Naive thymus-derived CD4-positive, alpha-beta T cell (primary cell): ENCODE measurements at regions not wholly inside any gene's neighbourhood (a gene's known extent, or its start where the extent isn't known, plus 50 kb on each side); places are given as distances from the start of the nearest gene placed in this dataset.

Experiments used
- ATAC-seq: fragments of 150-1000 bp; cut with Tn5 transposase; 2 replicates; pipeline ENCODE4 v1.10.0; 2021; ENCODE audit warnings: mild to moderate bottlenecking, moderate library complexity
- CTCF ChIA-PET: fragments of 350-600 bp; sonication (Branson Sonifier 250); formaldehyde crosslinking; loops from one replicate; lab custom pipeline; 2021; ENCODE audit warnings: antibody characterized with exemption; lab: Charles Lee
- POLR2A ChIA-PET: fragments of 350-600 bp; sonication (Branson Sonifier 250); formaldehyde crosslinking; loops from one replicate; lab custom pipeline; 2021; ENCODE audit warnings: antibody characterized with exemption, inconsistent platforms; lab: Charles Lee
- DNase-seq, 9 donors: peaks; one replicate each; pipeline versions ENCODE4 v3.0.0 to v3.0.0-alpha.2; 2020 to 2022; ENCODE audit warnings: mixed read lengths in 1 of 9
- H3K27ac ChIP-seq: one replicate; pipeline ENCODE4 v1.7.0; 2013; ENCODE audit warnings: mild to moderate bottlenecking, low read depth, low read length, moderate library complexity
- H3K27me3 ChIP-seq, 2 donors: one replicate each; pipeline ENCODE4 v1.7.0; 2013; ENCODE audit warnings: low read length in 2 of 2, mild to moderate bottlenecking in 2 of 2, moderate library complexity in 2 of 2; ENCODE audit not compliant: control insufficient read depth in 2 of 2, insufficient read depth in 2 of 2
- H3K36me3 ChIP-seq, 3 experiments: 1 replicate in 2 of 3; 2 replicates in 1 of 3; pipeline ENCODE4 v1.7.0; 2013; ENCODE audit warnings: low read length in 3 of 3, mild to moderate bottlenecking in 3 of 3, moderate library complexity in 1 of 3; ENCODE audit not compliant: insufficient read depth in 3 of 3, control insufficient read depth in 2 of 3
- H3K4me1 ChIP-seq, 2 donors: one replicate each; pipeline ENCODE4 v1.7.0; 2013; ENCODE audit warnings: low read length in 2 of 2, mild to moderate bottlenecking in 2 of 2, moderate library complexity in 1 of 2; ENCODE audit not compliant: control insufficient read depth in 2 of 2, insufficient read depth in 2 of 2
- H3K4me3 ChIP-seq: 2 replicates; pipeline ENCODE4 v1.7.0; 2013; ENCODE audit warnings: mild to moderate bottlenecking, low read length
- H3K9me3 ChIP-seq, 3 experiments: 1 replicate in 2 of 3; 2 replicates in 1 of 3; pipeline ENCODE4 v1.7.0; 2013; ENCODE audit warnings: low read length in 3 of 3; ENCODE audit not compliant: control insufficient read depth in 2 of 3
- H3K27ac Mint-ChIP-seq, 9 donors: one replicate each; pipeline ENCODE4 v1.8.0; 2020 to 2022; ENCODE audit warnings: mixed read lengths in 9 of 9, mild to moderate bottlenecking in 8 of 9, moderate library complexity in 5 of 9, inconsistent platforms in 2 of 9
- H3K27me3 Mint-ChIP-seq, 5 donors: one replicate each; pipeline ENCODE4 v1.8.0; 2021 to 2022; ENCODE audit warnings: mixed read lengths in 5 of 5, mild to moderate bottlenecking in 1 of 5
- H3K36me3 Mint-ChIP-seq, 5 donors: one replicate each; pipeline ENCODE4 v1.8.0; 2020 to 2022; ENCODE audit warnings: mixed read lengths in 5 of 5, mild to moderate bottlenecking in 3 of 5, inconsistent platforms in 1 of 5
- H3K4me1 Mint-ChIP-seq, 7 donors: one replicate each; pipeline ENCODE4 v1.8.0; 2020 to 2022; ENCODE audit warnings: mixed read lengths in 7 of 7, mild to moderate bottlenecking in 3 of 7, inconsistent platforms in 1 of 7
- H3K4me3 Mint-ChIP-seq, 10 donors: one replicate each; pipeline ENCODE4 v1.8.0; 2020 to 2022; ENCODE audit warnings: mild to moderate bottlenecking in 10 of 10, mixed read lengths in 10 of 10, moderate library complexity in 6 of 10, inconsistent platforms in 2 of 10
- H3K9me3 Mint-ChIP-seq, 11 donors: one replicate each; pipeline ENCODE4 v1.8.0; 2020 to 2022; ENCODE audit warnings: mixed read lengths in 11 of 11, mild to moderate bottlenecking in 4 of 11, inconsistent platforms in 1 of 11, moderate library complexity in 1 of 11
- intact Hi-C, 2 donors: fragments of 100-400 bp; cut with micrococcal nuclease; formaldehyde crosslinking; loops; one replicate each; pipeline ENCODE4 v1.15.1; 2023

DNA sequence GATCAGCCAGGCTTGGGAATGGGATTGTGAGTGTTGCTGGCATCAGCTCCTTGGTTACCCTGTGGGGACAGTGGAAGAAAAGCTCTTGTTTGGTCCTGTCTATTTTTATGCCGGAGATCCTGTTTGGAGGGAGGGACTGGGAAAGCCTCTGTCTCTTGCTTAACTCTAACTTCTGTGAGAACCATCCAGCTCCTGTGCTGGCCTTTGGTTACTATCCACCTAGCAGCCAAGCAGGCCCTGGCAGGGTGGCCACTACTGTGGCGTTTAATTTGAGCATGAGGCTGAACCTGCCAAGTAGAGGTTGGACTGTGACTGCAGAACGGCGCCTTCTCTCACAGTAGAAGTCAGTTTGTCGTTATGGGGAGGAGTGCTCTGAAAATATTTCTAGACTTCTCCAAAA, 193.3 kb downstream of the UTRN start:
- Mint-ChIP-seq H3K9me3 (no peaks in the 10 kb centered on the region), H3K4me1 (peaks cover 0 to 26% (median 4%) of the 10 kb centered on the region in 7 donors), H3K36me3 (peaks cover 11 to 55% (median 29%) of the 10 kb centered on the region in 5 donors), H3K27me3 (no peaks in the 10 kb centered on the region), H3K4me3 (no peak overlapping the region), H3K27ac (peak overlapping the region in 8 of 9 donors; percentile 18 to 86 (median 51))
- H3K9me3 ChIP-seq = no peaks in the 10 kb centered on the region
- ATAC-seq (no peak), DNase-seq (no peak)
- no peak overlapping the region for H3K4me3 ChIP-seq
- H3K27ac ChIP-seq = no peak overlapping the region
- ChIA-PET CTCF (interaction anchor here (0.8 to 2.3 kb wide), 2 partner anchors 9 to 373 kb away, joined by 3 to 9 read pairs; no protein-coding TSS in a partner anchor), POLR2A (no interaction called here)
- peaks cover 7 to 46% (median 23%) of the 10 kb centered on the region in 3 experiments for H3K36me3 ChIP-seq
- H3K27me3 ChIP-seq = no peaks in the 10 kb centered on the region
- intact Hi-C loops = no loop called here
- H3K4me1 ChIP-seq = no peaks in the 10 kb centered on the region

DNA sequence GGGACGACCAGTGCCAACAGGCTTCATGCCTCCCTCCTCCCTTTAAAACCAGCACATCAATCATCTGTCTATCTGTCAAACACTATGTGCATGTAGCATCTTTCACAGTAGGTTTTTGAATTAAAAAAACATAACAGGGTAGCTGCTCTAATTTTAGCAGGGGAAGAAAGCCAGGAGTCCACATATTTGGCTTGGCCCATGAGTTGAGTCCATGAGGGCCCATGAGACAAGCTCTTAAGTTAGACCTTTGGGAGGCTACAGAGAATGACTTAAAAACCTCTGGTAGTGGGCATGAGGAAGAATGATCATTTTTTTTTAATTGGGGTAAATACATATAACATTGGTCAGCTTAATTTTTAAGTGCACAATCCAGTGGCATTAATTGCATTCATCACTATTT, 194.9 kb downstream of the UTRN start:
- H3K4me3 Mint-ChIP-seq = no peak overlapping the region
- no peak for ATAC-seq

DNA sequence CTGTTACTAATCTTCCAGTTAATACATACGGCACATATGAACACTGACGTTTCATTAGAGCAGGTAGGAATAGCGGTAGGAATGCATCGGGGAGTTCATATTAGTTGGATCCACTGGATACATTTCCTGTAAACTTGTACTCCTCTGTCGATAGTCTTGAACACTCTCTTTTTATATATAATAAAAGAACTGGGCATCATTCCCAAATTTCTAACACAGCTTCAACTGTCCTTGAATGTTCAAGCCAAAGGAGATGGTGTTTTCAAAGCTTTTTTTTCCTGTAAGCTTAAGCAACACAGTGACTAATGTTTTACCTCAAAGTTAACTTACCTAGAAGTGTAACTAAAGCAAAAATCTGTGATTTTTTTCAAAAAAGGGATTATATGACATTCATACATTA, 195.3 kb downstream of the UTRN start:
- intact Hi-C loops = loop anchor here (5.0 kb wide), 2 partner anchors 128 to 538 kb away; no protein-coding TSS in a partner anchor
- Mint-ChIP-seq H3K9me3 (no peaks in the 10 kb centered on the region), H3K27me3 (no peaks in the 10 kb centered on the region), H3K4me3 (no peak overlapping the region), H3K4me1 (peaks cover 0 to 20% (median 4%) of the 10 kb centered on the region in 7 donors), H3K27ac (peak overlapping the region in 3 of 9 donors; percentile 3 to 50 (median 7)), H3K36me3 (peaks cover 8 to 49% (median 24%) of the 10 kb centered on the region in 5 donors)
- Histone ChIP-seq H3K36me3 (peaks cover 10 to 42% (median 11%) of the 10 kb centered on the region in 3 experiments), H3K9me3 (no peaks in the 10 kb centered on the region), H3K27ac (no peak overlapping the region), H3K4me3 (no peak overlapping the region), H3K27me3 (no peaks in the 10 kb centered on the region), H3K4me1 (no peaks in the 10 kb centered on the region)
- DNase-seq = no peak
- ChIA-PET CTCF (interaction anchor here (1.0 to 2.4 kb wide), 4 partner anchors 142 to 374 kb away, joined by 5 to 28 read pairs (median 10); no protein-coding TSS in a partner anchor), POLR2A (no interaction called here)
- ATAC-seq = no peak

More for the DNA sequence above, 194.9 kb downstream of the UTRN start:
- Histone ChIP-seq H3K9me3 (no peaks in the 10 kb centered on the region), H3K4me1 (no peaks in the 10 kb centered on the region), H3K36me3 (peaks cover 7 to 43% (median 10%) of the 10 kb centered on the region in 3 experiments), H3K27me3 (no peaks in the 10 kb centered on the region), H3K4me3 (no peak overlapping the region), H3K27ac (no peak overlapping the region)
- ChIA-PET CTCF (interaction anchor here (1.0 to 2.3 kb wide), 4 partner anchors 142 to 374 kb away, joined by 3 to 9 read pairs (median 5); no protein-coding TSS in a partner anchor), POLR2A (no interaction called here)
- intact Hi-C loops = loop anchor here (5.0 kb wide), 2 partner anchors 128 to 538 kb away; no protein-coding TSS in a partner anchor
- H3K9me3 Mint-ChIP-seq = no peaks in the 10 kb centered on the region
- DNase-seq = no peak
- no peaks in the 10 kb centered on the region for H3K27me3 Mint-ChIP-seq
- peaks cover 9 to 49% (median 25%) of the 10 kb centered on the region in 5 donors for H3K36me3 Mint-ChIP-seq
- H3K27ac Mint-ChIP-seq = peak overlapping the region in 5 of 9 donors; percentile 3 to 50 (median 24)
- peaks cover 0 to 25% (median 4%) of the 10 kb centered on the region in 7 donors for H3K4me1 Mint-ChIP-seq

DNA sequence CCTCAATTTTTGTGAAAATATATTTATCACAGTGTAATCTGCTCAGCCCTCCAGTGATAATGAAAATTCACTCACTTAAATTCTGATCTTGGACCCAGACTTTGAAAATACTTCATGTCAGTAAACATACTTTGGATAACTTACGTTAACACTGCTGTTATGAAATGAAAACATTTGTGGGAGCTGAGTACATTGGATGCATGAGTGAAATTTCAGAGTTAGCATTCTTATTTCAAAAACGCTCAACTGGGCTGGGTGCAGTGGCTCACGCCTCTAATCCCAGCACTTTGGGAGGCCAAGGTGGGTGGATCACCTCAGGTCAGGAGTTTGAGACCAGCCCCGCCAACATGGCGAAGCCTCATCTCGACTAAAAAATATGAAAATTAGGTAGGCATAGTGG, 196.4 kb downstream of the UTRN start:
- no peak for ATAC-seq
- intact Hi-C loops = loop anchor here (5.0 kb wide), 2 partner anchors 129 to 539 kb away; no protein-coding TSS in a partner anchor
- Histone ChIP-seq H3K27ac (no peak overlapping the region), H3K4me1 (no peaks in the 10 kb centered on the region), H3K4me3 (no peak overlapping the region), H3K27me3 (no peaks in the 10 kb centered on the region), H3K9me3 (no peaks in the 10 kb centered on the region), H3K36me3 (peaks cover 13 to 42% (median 17%) of the 10 kb centered on the region in 3 experiments)
- H3K4me3 Mint-ChIP-seq = no peak overlapping the region
- H3K9me3 Mint-ChIP-seq = no peaks in the 10 kb centered on the region
- no peaks in the 10 kb centered on the region for H3K27me3 Mint-ChIP-seq
- H3K36me3 Mint-ChIP-seq = peaks cover 13 to 50% (median 26%) of the 10 kb centered on the region in 5 donors
- H3K27ac Mint-ChIP-seq = peak overlapping the region in 4 of 9 donors; percentile 2 to 58 (median 24)
- ChIA-PET CTCF (interaction anchor here (0.6 to 2.4 kb wide), 12 partner anchors 9 to 906 kb away, joined by 3 to 28 read pairs (median 5); no protein-coding TSS in a partner anchor), POLR2A (interaction anchor here (0.8 to 0.9 kb wide), 2 partner anchors 68 to 377 kb away, joined by 4 to 5 read pairs; no protein-coding TSS in a partner anchor)
- peaks cover 0 to 20% (median 4%) of the 10 kb centered on the region in 7 donors for H3K4me1 Mint-ChIP-seq
- no peak for DNase-seq

DNA sequence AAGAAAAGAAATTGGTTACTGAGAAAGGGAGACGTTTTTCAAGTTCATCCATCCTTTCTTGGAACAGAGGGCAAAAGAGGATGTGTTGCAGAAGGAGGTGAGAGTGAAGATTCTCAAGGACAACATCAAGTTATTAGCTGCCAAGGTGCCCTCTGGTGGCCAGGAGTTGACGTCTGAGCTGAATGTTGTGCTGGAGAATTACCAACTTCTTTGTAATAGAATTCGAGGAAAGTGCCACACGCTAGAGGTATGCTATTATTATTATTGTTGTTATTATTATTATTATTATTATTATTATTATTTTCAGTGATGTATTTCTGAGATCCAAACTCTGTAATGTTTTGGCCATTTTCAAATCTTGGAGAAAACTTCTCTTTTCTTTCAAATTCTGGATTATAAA, 197.0 kb downstream of the UTRN start:
- POLR2A ChIA-PET = interaction anchor here (0.8 to 0.9 kb wide), 2 partner anchors 69 to 377 kb away, joined by 4 to 5 read pairs; no protein-coding TSS in a partner anchor
- Mint-ChIP-seq H3K36me3 (peaks cover 13 to 44% (median 22%) of the 10 kb centered on the region in 5 donors), H3K4me3 (no peak overlapping the region), H3K9me3 (no peaks in the 10 kb centered on the region), H3K27me3 (no peaks in the 10 kb centered on the region), H3K27ac (peak overlapping the region in 6 of 9 donors; percentile 12 to 88 (median 38)), H3K4me1 (peaks cover 0 to 20% (median 4%) of the 10 kb centered on the region in 7 donors)
- DNase-seq (peak; percentile 27 to 67 (median 61)), ATAC-seq (peak; percentile 77)
- H3K4me3 ChIP-seq = no peak overlapping the region
- H3K27ac ChIP-seq = no peak overlapping the region
- H3K4me1 ChIP-seq = no peaks in the 10 kb centered on the region
- no peaks in the 10 kb centered on the region for H3K27me3 ChIP-seq
- H3K9me3 ChIP-seq = no peaks in the 10 kb centered on the region
- intact Hi-C loops = loop anchor here (1.0 to 5.0 kb wide), 10 partner anchors 130 to 907 kb away; partner anchors contain the start of gene STX11 (in 1 of the 2)
- peaks cover 11 to 39% (median 17%) of the 10 kb centered on the region in 3 experiments for H3K36me3 ChIP-seq
- CTCF ChIA-PET = interaction anchor here (0.6 to 2.4 kb wide), 15 partner anchors 8 to 1002 kb away, joined by 3 to 28 read pairs (median 5); no protein-coding TSS in a partner anchor

DNA sequence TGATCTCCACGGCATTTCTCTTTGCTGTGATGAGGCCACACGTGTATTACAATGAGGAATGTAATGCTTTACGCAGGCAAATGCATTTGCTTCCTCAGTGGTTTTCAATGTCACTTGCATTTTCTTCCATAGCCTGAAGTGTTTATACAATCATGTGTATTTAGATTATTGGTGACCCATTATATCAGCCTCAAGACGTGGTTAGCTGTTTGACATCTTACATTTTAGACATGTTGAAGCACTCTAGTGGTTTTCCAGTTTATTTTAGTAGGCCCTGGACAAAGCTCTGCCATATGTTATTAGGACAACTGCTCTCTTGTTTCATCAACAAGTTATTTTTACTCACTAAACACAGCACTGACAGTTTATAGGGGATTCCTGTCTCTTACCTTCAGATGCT, 200.4 kb downstream of the UTRN start:
- Histone ChIP-seq H3K4me1 (no peaks in the 10 kb centered on the region), H3K36me3 (peaks cover 30 to 56% (median 34%) of the 10 kb centered on the region in 3 experiments), H3K27me3 (no peaks in the 10 kb centered on the region), H3K27ac (no peak overlapping the region), H3K4me3 (no peak overlapping the region), H3K9me3 (no peaks in the 10 kb centered on the region)
- intact Hi-C loops = no loop called here
- POLR2A ChIA-PET = no interaction called here
- CTCF ChIA-PET = no interaction called here
- peaks cover 0 to 18% (median 4%) of the 10 kb centered on the region in 7 donors for H3K4me1 Mint-ChIP-seq
- peaks cover 8 to 37% (median 23%) of the 10 kb centered on the region in 5 donors for H3K36me3 Mint-ChIP-seq
- no peak overlapping the region for H3K4me3 Mint-ChIP-seq
- no peak for DNase-seq
- no peaks in the 10 kb centered on the region for H3K27me3 Mint-ChIP-seq
- H3K27ac Mint-ChIP-seq = peak overlapping the region in 3 of 9 donors; percentile 1 to 71 (median 2)
- H3K9me3 Mint-ChIP-seq = no peaks in the 10 kb centered on the region
- no peak for ATAC-seq
